ENCODE measurements at regions not wholly inside any gene's neighbourhood (a gene's known extent, or its start where the extent isn't known, plus 50 kb on each side); places are given as distances from the start of the nearest gene placed in this dataset.
"Not testable (repeated sequence)": the region's sequence is repeated elsewhere in the genome, so short reads cannot be mapped to it uniquely, and the experiment has no call there.

- DNase-seq (ENCODE audit: low read depth) = no peak
- POLR2A ChIA-PET = no interaction called here
- no peak for TF ChIP-seq CTCF (IDR thresholded peaks at IDR 0.05; ENCODE audit: insufficient read depth, low read depth, low read length)
- H3K27me3 ChIP-seq (ENCODE audit: control insufficient read depth, insufficient read depth, low read length) = no peaks in the 10 kb centered on the region
- CTCF ChIA-PET = no interaction called here
- no peaks in the 10 kb centered on the region for H3K36me3 ChIP-seq (ENCODE audit: control insufficient read depth, insufficient read depth, low read length)
- H3K4me3 ChIP-seq (ENCODE audit: low read depth, low read length) = no peak overlapping the region
Observed at GRCh38 chr2:106004851-106005250, 189.2 kb downstream of the UXS1 start.

- CTCF ChIA-PET = no interaction called here
- H3K27me3 ChIP-seq (ENCODE audit: control insufficient read depth, insufficient read depth, low read length) = no peaks in the 10 kb centered on the region
- POLR2A ChIA-PET = no interaction called here
- no peak overlapping the region for H3K4me3 ChIP-seq (ENCODE audit: low read depth, low read length)
- no peak for DNase-seq (ENCODE audit: low read depth)
- H3K36me3 ChIP-seq (ENCODE audit: control insufficient read depth, insufficient read depth, low read length) = no peaks in the 10 kb centered on the region
- no peak for TF ChIP-seq CTCF (IDR thresholded peaks at IDR 0.05; ENCODE audit: insufficient read depth, low read depth, low read length)
Observed at GRCh38 chr2:105999211-105999989, 194.7 kb downstream of the UXS1 start.

- Histone ChIP-seq H3K27me3 (ENCODE audit: control insufficient read depth, insufficient read depth, low read length) (no peaks in the 10 kb centered on the region), H3K4me3 (ENCODE audit: low read depth, low read length) (no peak overlapping the region), H3K36me3 (ENCODE audit: control insufficient read depth, insufficient read depth, low read length) (no peaks in the 10 kb centered on the region)
- CTCF ChIA-PET = interaction anchor here (0.6 kb wide), 1 partner anchor 46 kb away, joined by 5 read pairs; no protein-coding TSS in a partner anchor
- no peak for DNase-seq (ENCODE audit: low read depth)
- POLR2A ChIA-PET = no interaction called here
- TF ChIP-seq CTCF (IDR thresholded peaks at IDR 0.05; ENCODE audit: insufficient read depth, low read depth, low read length) = no peak
Observed at GRCh38 chr2:105997711-105998110, 196.4 kb downstream of the UXS1 start.

GRCh38 chr2:105990624-105991023, 203.5 kb downstream of the UXS1 start:
- ChIA-PET POLR2A (no interaction called here), CTCF (interaction anchor here (0.6 to 1.3 kb wide), 2 partner anchors 413 to 1946 kb away, joined by 3 to 8 read pairs; no protein-coding TSS in a partner anchor)
- Histone ChIP-seq H3K36me3 (ENCODE audit: control insufficient read depth, insufficient read depth, low read length) (no peaks in the 10 kb centered on the region), H3K27me3 (ENCODE audit: control insufficient read depth, insufficient read depth, low read length) (no peaks in the 10 kb centered on the region), H3K4me3 (ENCODE audit: low read depth, low read length) (no peak overlapping the region)
- DNase-seq (ENCODE audit: low read depth) = no peak
- TF ChIP-seq CTCF (IDR thresholded peaks at IDR 0.05; ENCODE audit: insufficient read depth, low read depth, low read length) = no peak

GRCh38 chr2:105989803-105990202, 204.3 kb downstream of the UXS1 start:
- DNase-seq (ENCODE audit: low read depth); H3K36me3 ChIP-seq (ENCODE audit: control insufficient read depth, insufficient read depth, low read length); CTCF ChIA-PET; H3K27me3 ChIP-seq (ENCODE audit: control insufficient read depth, insufficient read depth, low read length); H3K4me3 ChIP-seq (ENCODE audit: low read depth, low read length); POLR2A ChIA-PET: not testable (repeated sequence)

GRCh38 chr2:105989070-105989469, 205.0 kb downstream of the UXS1 start:
- TF ChIP-seq CTCF (IDR thresholded peaks at IDR 0.05; ENCODE audit: insufficient read depth, low read depth, low read length) = no peak
- POLR2A ChIA-PET = no interaction called here
- CTCF ChIA-PET = no interaction called here

More at GRCh38 chr2:105989070-105989469, 205.0 kb downstream of the UXS1 start:
- Histone ChIP-seq H3K27me3 (ENCODE audit: control insufficient read depth, insufficient read depth, low read length) (no peaks in the 10 kb centered on the region), H3K4me3 (ENCODE audit: low read depth, low read length) (no peak overlapping the region), H3K36me3 (ENCODE audit: control insufficient read depth, insufficient read depth, low read length) (no peaks in the 10 kb centered on the region)
- no peak for DNase-seq (ENCODE audit: low read depth)

Measured in BJ (cell line).